ENCODE measurements at regions not wholly inside any gene's neighbourhood (a gene's known extent, or its start where the extent isn't known, plus 50 kb on each side); places are given as distances from the start of the nearest gene placed in this dataset.
A peak's percentile ranks its signal among the peaks of the same experiment; 100 is the strongest.

DNA sequence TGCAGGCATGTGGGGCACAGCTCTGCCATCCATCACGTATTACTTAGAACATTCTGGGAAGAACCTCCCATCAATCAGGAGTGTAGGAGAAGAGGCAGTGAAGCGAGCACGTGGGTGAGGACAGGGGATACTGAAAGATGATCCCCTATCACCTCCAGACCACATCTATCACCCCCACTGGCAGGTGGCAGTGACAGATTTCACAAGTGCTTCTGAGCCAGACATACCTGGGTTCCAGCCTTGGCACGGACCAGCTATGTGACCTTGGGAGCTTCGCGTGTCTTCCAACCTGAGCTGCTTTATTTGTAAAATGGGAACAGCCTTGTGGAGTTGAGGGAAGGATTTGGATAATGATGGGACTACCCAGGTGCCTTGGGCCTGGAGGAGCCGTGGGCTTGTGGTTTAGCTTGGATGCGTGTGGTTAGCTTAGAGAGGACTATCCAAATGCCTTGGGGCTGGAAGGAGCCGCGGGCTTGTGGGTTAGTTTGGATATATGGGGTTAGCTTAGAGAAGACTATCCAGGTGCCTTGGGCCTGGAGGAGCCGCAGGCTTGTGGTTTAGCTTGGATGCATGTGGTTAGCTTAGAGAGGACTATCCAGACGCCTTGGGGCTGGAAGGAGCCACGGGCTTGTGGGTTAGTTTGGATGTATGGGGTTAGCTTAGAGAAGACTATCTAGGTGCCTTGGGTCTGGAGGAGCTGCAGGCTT, 206.4 kb downstream of the ENGASE start:
- DNase-seq (ENCODE audit: low read depth), result no peak

- no peak for DNase-seq (ENCODE audit: low read depth)
These were observed 205.4 kb downstream of the ENGASE start for GRCh38 chr17:79280010-79280409.

- DNase-seq (ENCODE audit: low read depth), result no peak
These were observed 204.7 kb downstream of the ENGASE start for GRCh38 chr17:79279320-79279719.

DNA sequence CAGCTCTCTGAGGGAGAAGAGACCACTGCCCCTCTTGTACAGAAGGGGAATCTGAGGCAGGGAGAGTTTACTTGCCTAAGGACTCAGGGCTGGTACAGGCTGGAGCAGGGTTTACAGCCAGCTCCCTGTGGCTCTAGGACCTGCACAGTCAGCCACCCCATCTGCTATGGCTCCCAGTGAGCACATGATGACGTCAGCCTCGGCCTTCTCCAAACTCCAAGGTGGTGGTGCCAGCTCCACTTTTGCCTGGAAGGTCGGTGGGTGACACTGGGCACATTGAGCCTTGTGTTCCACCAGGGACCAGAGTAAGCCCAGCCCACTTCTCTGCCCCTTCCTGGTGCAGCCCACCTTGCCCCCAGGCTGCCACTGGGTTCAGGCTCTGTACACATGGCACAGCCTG, 202.2 kb downstream of the ENGASE start:
- peak; percentile 10 for DNase-seq (ENCODE audit: low read depth)

DNA sequence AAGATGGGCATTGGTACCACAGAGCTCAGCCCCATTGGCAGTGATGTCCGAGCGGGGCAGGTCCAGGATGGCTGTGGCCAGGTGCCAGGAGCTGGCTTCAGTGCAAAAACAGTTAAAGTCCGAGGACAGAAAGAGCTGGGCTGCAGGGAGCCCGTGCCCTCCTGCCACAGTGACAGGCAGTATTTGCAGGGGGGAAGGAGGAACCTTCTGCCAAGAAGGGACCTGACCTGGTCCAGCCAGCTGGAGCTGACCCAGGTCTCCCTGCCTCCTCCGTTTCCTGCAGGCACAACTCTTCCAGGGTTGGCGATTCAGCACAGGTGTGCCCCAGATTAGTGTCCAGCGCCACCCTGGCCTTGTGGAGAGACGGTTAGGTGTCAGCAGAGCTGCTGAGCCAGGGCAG, 199.0 kb downstream of the ENGASE start:
- no peak for DNase-seq (ENCODE audit: low read depth)

- peak; percentile 51 for DNase-seq (ENCODE audit: low read depth)
These were observed 198.1 kb downstream of the ENGASE start for GRCh38 chr17:79272666-79273219.

GRCh38 chr17:79272220-79272619, 197.6 kb downstream of the ENGASE start:
- DNase-seq (ENCODE audit: low read depth), result no peak

DNA sequence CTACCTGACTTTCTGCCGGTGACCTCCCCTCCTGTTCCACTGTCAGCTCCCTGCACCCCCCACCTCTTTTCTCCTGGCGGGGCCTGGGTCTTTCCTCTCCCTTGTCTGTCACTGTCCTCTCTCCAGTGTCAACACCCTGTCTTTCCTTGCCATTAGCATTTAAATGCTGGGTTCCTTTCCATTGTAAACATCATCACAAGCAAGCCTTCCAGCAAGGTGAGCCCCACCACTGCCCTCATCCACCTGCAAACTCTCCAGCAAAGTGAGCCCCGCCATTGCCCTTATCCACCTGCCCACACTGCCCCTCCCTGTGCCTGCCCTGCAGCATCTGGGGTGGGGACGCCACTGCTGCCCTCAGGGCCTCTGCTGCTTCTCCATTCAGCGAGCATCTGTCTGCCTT, 195.0 kb downstream of the ENGASE start:
- no peak for DNase-seq (ENCODE audit: low read depth)

DNA sequence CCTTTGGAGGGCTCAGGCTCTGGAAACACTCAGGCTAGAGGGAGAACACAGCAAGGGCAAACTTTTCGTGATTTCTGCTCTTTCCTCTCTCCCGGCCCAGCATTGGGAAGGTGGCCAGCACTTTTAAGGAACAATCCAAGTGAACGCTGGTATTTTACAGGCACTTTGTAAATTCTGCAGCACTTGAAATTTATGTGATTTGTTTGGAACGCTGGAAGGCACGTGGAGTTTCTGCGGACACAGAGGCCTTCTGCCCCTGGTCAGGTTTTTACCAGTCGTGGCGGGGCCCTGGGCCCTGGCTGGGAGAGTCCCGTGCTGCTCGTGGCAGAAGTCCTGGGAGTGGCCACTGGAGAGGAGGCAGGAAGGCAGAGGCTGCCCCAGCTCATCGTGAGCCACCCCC, 188.6 kb downstream of the ENGASE start:
- DNase-seq (ENCODE audit: low read depth), result no peak

DNA sequence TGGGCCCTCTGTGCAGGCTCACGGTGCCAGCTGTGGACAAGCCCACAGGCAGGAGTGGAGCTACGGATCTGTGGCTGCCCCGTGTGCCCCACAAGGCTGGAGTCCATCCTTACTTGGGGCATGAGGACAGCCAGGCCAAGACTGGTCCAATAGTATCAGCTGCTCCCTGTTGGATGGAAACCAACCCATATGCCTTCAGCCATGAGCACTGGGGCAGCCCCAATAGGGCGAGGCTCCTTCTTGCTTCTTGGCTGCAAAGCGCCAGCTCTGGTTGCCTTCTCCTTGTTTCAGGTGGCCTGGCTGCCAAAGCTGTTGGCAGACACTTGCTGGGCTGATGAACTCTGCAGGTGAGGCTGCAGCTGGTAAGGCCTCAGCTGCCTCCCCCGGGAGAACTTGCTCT, 188.0 kb downstream of the ENGASE start:
- no peak for DNase-seq (ENCODE audit: low read depth)

DNA sequence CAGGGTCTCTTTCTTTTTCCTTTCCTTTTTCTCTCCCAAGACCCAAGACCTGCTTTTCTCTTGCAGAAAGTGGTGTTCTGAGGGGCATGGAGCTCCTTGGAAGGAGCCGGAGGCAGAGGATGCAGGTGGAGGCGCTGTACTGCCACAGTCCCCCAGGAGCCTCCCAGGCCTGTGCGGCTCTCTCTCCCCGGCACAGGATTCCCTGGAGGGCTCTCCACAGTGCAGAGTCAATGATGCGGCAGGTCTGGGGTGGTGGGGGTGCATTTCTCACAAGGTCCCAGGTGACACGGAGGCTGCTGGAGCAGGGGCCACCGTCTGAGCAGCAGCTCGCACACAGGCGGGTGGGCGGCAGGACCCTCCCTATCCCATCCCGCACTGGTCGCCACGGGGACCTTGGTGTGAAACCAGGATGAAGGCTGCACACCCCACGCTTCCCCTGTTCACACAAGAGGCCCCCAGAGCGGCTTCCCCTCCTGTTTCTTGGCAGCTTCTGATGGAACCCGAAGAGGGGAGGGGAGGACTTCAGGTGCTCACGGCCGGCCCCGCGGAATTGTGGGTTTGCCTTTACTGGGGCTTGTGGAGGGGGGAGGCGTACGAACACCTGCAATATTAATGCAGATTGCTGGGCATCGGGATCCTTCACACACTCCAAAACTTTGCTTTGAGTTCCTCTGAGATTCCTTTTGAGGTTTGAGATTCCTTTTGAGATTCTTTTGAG, 186.9 kb downstream of the ENGASE start:
- no peak for DNase-seq (ENCODE audit: low read depth)

DNA sequence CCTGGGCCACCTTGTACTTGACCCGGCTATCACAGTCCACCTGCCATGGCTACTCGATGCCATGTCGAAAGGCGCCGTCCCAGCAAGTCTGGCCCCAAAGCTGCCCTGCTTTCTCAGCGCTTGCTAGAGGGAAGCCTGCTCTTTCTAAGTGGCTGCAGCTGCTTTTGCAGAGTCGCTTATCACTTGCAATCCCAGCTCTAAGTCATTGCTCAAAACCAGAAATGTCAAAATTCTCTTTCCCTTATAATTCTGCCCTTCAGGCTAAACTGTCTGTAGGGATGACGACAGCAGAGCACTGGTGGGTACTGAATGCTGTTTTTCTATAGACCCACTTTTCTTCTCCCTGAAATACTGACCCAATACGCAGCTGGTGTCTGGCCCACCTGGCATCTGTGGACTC, 184.2 kb downstream of the ENGASE start:
- no peak for DNase-seq (ENCODE audit: low read depth)

DNA sequence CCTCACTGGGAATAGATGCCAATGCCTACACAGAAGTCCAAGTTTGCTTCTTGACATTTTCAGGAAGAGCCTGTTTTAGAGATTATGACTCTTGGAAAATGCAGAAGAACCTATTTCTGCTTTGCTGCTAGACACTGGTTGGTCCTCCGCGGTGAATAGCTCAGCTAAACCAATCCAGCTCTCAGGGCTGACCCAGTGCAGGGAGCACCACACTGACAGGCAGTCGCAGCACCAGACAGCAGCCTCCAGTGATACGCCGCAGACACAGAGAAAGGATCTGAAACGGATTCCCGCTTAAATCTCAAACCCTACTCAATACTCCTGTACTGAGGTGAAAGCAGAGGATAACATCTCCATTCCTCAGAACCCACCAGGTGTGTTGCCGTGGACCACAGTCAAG, 183.4 kb downstream of the ENGASE start:
- no peak for DNase-seq (ENCODE audit: low read depth)

DNA sequence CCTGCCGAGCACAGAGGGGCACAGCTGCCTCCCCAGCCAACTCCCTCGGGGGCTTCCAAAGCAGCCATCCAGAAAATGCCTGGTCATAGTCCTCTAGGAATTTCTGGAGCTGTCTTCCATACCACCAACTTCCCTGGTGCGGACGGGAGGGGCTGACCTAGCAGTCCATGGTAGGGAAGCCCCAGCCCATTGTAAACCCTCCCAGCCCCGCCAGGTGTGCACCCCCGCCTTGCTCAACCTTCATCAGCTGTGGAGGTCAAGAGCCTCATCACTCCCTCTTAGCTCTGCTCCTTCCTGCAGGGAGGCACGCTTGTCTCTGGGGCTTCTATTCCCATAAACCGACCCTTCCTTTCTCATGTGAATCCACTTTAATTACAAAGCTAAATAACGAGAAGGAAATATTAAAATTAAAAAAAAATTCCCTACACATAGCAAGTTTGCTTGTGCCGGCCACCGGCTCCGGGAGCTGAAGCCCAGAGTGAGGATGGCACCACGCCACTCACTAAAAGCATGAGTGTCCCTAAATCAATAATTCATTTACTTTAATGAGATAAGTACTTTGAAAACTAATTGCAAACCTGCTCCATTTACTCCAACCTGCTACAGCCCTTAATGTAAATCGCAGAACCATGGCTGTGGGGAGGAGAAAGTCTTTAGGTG, 181.4 kb downstream of the ENGASE start:
- DNase-seq (ENCODE audit: low read depth), result no peak

DNA sequence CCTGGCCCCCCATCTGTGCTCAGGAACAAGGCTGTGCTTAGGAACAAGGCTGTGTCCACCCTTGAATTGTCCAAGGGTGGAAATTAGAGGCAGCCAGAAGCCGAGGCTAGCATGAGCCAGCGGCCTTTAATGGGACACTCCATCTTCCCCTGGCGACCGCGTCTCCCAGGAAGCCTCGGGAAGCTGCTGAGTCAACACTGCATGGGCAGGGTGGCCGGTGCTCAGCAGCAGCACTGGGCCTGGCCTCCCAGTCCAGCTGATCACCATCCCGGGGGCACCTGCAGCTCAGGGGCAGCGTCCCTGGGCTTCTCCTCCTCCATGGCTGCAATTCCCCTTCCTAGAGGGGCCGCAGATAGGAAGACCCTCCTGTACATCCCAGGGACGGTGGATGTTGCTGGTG, 180.8 kb downstream of the ENGASE start:
- no peak for DNase-seq (ENCODE audit: low read depth)

DNA sequence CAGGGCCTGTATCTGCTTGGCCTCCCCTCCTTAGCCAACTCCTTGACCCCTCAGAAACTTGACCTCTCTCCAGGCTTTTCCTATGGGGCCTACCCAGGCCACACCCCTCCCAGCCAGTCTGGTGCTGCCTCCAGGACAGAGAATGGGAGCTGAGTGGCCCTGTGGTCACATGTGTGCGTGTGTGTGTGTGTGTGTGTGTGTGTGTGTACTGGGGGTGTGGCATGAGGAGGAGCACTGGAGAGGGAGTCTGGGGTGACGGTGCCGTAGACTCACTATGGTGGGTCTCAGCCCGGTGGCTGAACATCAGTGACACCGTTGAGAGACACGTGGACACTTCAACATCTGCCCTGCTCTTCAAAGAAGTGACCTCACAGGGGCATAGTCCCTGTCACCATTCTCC, 180.4 kb downstream of the ENGASE start:
- DNase-seq (ENCODE audit: low read depth), result no peak

DNA sequence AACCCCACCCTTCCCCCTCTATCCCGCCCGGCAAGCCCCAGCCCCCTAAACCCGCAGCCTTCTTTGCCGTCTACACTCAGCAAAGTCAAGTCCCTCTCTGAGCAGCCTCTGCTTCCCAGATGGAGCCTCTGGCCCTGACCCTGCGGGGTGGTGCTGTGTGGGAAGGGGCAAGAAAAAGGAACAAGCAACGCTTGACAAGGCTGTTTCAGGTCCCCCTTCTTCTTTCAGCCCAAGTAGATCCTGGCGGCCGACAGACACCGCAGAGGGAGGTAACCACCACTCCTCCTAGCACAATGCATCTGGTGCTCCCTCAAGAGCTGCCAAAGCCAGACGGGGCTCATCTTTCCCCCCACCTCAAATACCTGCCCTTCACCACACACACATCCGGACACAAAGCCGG, 178.3 kb downstream of the ENGASE start:
- DNase-seq (ENCODE audit: low read depth), result no peak

DNA sequence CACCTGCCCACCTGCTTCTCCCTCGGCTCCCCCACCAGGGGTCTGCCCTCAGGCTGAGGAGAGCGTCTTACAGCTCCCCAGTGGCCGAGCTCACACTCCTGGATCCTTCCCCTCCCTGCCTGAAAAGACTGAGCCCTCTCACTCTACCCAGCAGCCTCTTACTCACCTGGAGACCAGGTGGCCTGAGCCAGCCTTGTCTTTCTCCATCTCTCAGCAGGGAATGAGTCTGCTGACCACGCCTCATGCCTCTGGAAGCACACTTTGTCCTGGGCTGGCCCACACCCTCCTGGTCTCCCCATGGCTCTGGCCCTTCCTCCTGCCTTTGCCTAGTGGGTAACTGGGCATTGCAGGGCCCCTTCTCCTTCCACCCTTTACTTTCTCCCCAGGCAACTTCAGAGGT, 177.2 kb downstream of the ENGASE start:
- no peak for DNase-seq (ENCODE audit: low read depth)

DNA sequence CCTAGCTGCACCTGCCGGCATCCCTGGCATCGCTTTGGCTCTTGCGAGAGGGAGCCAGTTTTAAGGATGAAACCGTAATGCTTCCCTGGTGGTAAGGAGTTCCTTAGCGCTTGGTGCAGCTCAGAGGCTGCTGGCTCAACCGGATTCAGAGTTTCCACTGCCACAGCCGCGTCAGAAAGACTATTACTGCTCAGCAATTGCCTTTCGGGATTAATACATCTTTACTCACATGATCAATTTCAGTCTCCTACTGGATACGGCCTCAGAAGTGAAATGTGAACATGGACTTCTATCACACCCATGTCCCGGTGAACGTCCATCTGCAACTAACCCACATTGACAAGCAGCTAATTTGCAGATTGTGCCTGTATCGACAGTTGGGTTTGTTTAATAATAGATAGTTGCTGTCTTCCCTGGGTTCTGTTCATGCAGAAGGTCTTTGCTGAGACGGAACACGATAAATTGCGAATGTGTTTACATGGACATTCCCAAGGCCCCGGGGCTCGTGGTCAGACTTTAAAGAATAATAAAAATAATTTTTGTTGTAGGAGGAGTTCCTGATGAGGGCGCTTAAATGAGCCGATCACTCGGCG, 175.4 kb downstream of the ENGASE start:
- no peak for DNase-seq (ENCODE audit: low read depth)

DNA sequence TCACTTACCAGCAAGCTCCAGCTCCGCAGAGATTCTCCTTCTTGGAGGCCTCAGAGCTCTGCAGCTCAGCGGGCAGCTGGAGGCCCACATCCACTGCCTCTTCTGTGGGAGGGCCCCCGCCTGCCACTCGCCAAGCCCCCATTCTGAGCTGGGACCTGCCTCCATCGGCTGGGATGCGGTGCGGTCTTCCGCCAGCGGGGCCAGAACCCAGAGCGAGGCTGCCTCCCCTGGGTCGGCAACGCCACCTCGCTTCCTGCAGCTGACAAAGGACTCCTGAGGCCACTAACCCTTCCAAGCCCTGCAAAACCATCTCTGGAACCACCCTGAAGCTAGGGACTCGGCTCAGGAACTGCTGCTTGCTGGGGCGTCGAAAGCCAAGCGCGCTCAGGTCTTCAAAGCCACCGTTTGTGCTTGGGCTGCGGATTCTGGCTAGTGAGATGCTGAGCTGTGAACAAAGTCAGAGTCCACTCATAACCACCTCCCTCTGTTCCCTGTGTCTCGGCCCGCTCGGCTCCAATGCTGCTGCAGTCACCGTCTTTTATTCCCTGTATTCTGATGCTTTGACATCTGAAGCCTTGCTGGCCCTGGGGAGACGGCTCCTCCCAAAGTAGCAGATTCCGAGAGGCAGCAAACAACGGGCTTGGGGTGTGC, 174.3 kb downstream of the ENGASE start:
- no peak for DNase-seq (ENCODE audit: low read depth)

DNA sequence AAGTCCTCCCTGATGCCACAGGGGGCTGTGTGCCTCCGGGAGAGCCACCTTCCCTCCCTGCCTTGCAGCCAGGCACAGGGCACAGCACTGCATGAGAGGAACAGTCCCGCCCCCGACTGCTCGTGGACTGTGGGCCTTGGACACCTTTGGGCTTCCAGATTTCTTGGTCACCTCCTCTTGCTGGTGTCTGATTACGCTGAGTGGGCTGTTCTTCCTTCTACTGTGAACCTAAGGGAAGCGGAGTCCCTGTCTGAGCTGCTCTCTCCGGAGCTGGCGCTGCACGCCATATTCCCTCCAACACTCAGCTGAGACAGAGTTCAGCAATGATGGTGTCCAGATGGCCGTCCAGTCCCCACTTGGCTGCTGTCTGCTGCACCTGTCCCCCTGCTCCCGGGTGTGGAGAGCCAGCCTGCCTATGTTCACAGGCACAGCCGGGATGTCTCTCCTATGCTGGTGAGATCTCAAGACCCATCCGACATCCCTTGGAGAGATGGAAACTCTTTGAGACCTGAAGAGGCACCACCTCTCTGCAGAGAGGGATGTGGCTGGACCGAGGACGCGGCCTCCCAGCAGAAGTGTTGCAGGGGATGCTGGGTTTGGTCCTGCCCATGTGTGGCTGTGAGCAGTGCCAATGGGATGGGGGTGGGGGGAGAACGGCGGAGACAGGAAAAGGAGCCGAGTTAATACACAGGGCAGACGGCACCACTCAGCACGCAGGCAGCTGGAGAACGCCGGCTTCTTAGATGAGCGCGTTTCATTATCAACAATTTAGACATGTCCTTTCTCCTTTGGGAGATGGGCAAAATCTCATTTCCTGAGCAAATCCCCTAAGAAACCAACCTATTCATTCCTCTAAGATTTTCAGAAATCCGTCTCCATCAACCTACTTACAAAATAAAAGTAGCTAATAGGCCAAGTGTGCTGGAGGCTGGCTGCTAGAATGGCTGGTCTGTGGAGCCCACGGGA, 171.9 kb downstream of the ENGASE start:
- no peak for DNase-seq (ENCODE audit: low read depth)
